GM12878 (cell line): ENCODE measurements at regions not wholly inside any gene's neighbourhood (a gene's known extent, or its start where the extent isn't known, plus 50 kb on each side); places are given as distances from the start of the nearest gene placed in this dataset.

ENCODE experiments used
- ATAC-seq: fragments of 200-7000 bp; cut with Tn5 transposase; 3 replicates; pipeline ENCODE4 v1.9.1; 2020; ENCODE audit warnings: mild to moderate bottlenecking, moderate library complexity
- BruUV-seq: library from RNA; stranded (reverse); fragments of 400-500 nt; replicated peaks from 2 replicates; lab custom pipeline; 2021; lab: Mats Ljungman, UMichigan
- CTCF ChIA-PET: fragments of 300-600 bp; sonication (Branson Sonifier 250); formaldehyde crosslinking; extraction: SDS; loops from one replicate; lab custom pipeline; 2021; ENCODE audit warnings: inconsistent platforms; lab: Yijun Ruan, JAX
- POLR2A ChIA-PET: fragments of 350-600 bp; formaldehyde crosslinking; extraction: SDS; loops from one replicate; lab custom pipeline; 2021; ENCODE audit warnings: inconsistent platforms; lab: Charles Lee
- RAD21 ChIA-PET: fragments of 300-600 bp; sonication (Branson Sonifier 250); formaldehyde crosslinking; loops from one replicate; lab custom pipeline; 2023; ENCODE audit warnings: antibody characterized with exemption; ENCODE audit not compliant: unreplicated experiment; lab: Charles Lee
- SMC1A ChIA-PET: fragments of 300-600 bp; sonication (Branson Sonifier 250); formaldehyde crosslinking; loops from one replicate; lab custom pipeline; 2023; ENCODE audit not compliant: unreplicated experiment, uncharacterized antibody; lab: Charles Lee
- DNase-seq: peaks from one replicate; pipeline ENCODE4 v3.0.0-alpha.2; 2011; ENCODE audit warnings: low read depth, low spot score
- FAIRE-seq: peaks from 3 replicates; lab custom pipeline; 2011; peaks lifted over from hg19 to GRCh38; lab: Jason Lieb, UNC
- H2AFZ ChIP-seq: 2 replicates; pipeline ENCODE4 v1.6.0; 2011; ENCODE audit warnings: low read depth, low read length, control low read depth; ENCODE audit not compliant: control insufficient read depth
- H3K27ac ChIP-seq: 2 replicates; pipeline ENCODE4 v1.5.1; 2011; ENCODE audit warnings: control low read depth; ENCODE audit not compliant: control insufficient read depth, insufficient read depth
- H3K27me3 ChIP-seq, 2 experiments: replicated peaks in 1 of 2; 2 replicates each; pipeline versions ENCODE4 v1.6.0 to v1.6.1; 2011; ENCODE audit warnings: low read length in 1 of 2; ENCODE audit not compliant: control insufficient read depth in 2 of 2, insufficient read depth in 2 of 2
- H3K36me3 ChIP-seq, 2 experiments: 2 replicates each; pipeline ENCODE4 v1.5.1; 2011; ENCODE audit warnings: low read length in 1 of 2; ENCODE audit not compliant: control insufficient read depth in 2 of 2, insufficient read depth in 2 of 2
- H3K4me1 ChIP-seq: 2 replicates; pipeline ENCODE4 v1.6.1; 2011; ENCODE audit warnings: mild to moderate bottlenecking, low read length, moderate library complexity, mixed read lengths; ENCODE audit not compliant: control insufficient read depth, insufficient read depth
- H3K4me2 ChIP-seq: 2 replicates; pipeline ENCODE4 v1.6.0; 2011; ENCODE audit warnings: control low read depth; ENCODE audit not compliant: control insufficient read depth, insufficient read depth
- H3K4me3 ChIP-seq: fragments of 200-600 bp; sonication (generic); 2 replicates; pipeline ENCODE4 v1.5.1; 2016
- H3K79me2 ChIP-seq: 2 replicates; pipeline ENCODE4 v1.6.0; 2011; ENCODE audit warnings: low read length; ENCODE audit not compliant: control insufficient read depth, insufficient read depth
- H3K9ac ChIP-seq: 2 replicates; pipeline ENCODE4 v1.8.0; 2011; ENCODE audit warnings: low read length, control low read depth, mixed read lengths; ENCODE audit not compliant: control insufficient read depth, insufficient read depth
- H3K9me3 ChIP-seq: replicated peaks from 3 replicates; pipeline ENCODE4 v1.5.1; 2011; ENCODE audit warnings: mild to moderate bottlenecking, low read length; ENCODE audit not compliant: control insufficient read depth, insufficient read depth
- H4K20me1 ChIP-seq: 2 replicates; pipeline ENCODE4 v1.6.0; 2011; ENCODE audit not compliant: control insufficient read depth, insufficient read depth
- CHD1 ChIP-seq: IDR thresholded peaks from 2 replicates; pipeline ENCODE4 v1.6.1; 2012; ENCODE audit warnings: low read depth, low read length, improper control_type of control experiment
- ETV6 ChIP-seq, 2 experiments: fragments of 450-650 bp in 1 of 2; IDR thresholded peaks in 1 of 2; conservative IDR thresholded peaks in 1 of 2; 2 replicates each; pipeline ENCODE4 v1.6.1; 2014; ENCODE audit warnings: antibody characterized with exemption in 1 of 2, borderline replicate concordance in 1 of 2, low read depth in 1 of 2, mild to moderate bottlenecking in 1 of 2, moderate library complexity in 1 of 2
- GATAD2B ChIP-seq: fragments of 450-650 bp; conservative IDR thresholded peaks from 2 replicates; pipeline ENCODE4 v1.6.1; 2017; ENCODE audit warnings: low read depth, mild to moderate bottlenecking, moderate library complexity
- KDM1A ChIP-seq: fragments of 200-600 bp; sonication (generic); IDR thresholded peaks from 2 replicates; pipeline ENCODE4 v1.6.1; 2016; ENCODE audit warnings: borderline replicate concordance
- MEF2B ChIP-seq: fragments of 450-650 bp; IDR thresholded peaks from 2 replicates; pipeline ENCODE4 v1.6.1; 2018; ENCODE audit warnings: mild to moderate bottlenecking, moderate library complexity; ENCODE audit not compliant: partially characterized antibody, poor library complexity, severe bottlenecking
- PBX3 ChIP-seq: IDR thresholded peaks from 2 replicates; pipeline ENCODE4 v1.6.1; 2011; ENCODE audit warnings: mild to moderate bottlenecking, low read depth, low read length, moderate library complexity; ENCODE audit not compliant: insufficient replicate concordance
- SUPT20H ChIP-seq: IDR thresholded peaks from 2 replicates; pipeline ENCODE4 v1.6.1; 2011; ENCODE audit warnings: low read depth, mild to moderate bottlenecking, low read length, moderate library complexity, borderline replicate concordance; ENCODE audit not compliant: control insufficient read depth
- YBX1 ChIP-seq: fragments of 450-650 bp; IDR thresholded peaks from 2 replicates; pipeline ENCODE4 v1.6.1; 2016; ENCODE audit warnings: antibody characterized with exemption
- ZBTB33 ChIP-seq: fragments of 450-650 bp; IDR thresholded peaks from 2 replicates; pipeline ENCODE4 v1.6.1; 2017; ENCODE audit warnings: mild to moderate bottlenecking
- WGBS: methylation state at CpG from one replicate; pipeline ENCODE4 v1.1.6; 2016; ENCODE audit warnings: low lambda C conversion rate; ENCODE audit not compliant: insufficient replicate concordance, insufficient coverage; ENCODE audit errors: missing lambda C conversion rate; 5-methylcytosine and 5-hydroxymethylcytosine counted together
- in situ Hi-C: fragments of 300-500 bp; cut with MboI; formaldehyde crosslinking; loops from 9 replicates; pipeline ENCODE4 v1.14.3; 2018; ENCODE audit warnings: mixed read lengths
- intact Hi-C: fragments of 100-400 bp; cut with micrococcal nuclease; formaldehyde crosslinking; loops from one replicate; pipeline ENCODE4 v1.14.2; 2022; ENCODE audit not compliant: unreplicated experiment
- TF ChIP-seq, protein P1 (sequence below): fragments of 450-650 bp; formaldehyde crosslinking; IDR thresholded peaks from 2 replicates; pipeline ENCODE4 v1.4.0; 2022; ENCODE audit warnings: mild to moderate bottlenecking, moderate library complexity
- TF ChIP-seq, protein P2 (sequence below): IDR thresholded peaks from 2 replicates; pipeline ENCODE4 v1.6.1; 2011; ENCODE audit warnings: low read depth, mild to moderate bottlenecking, low read length, moderate library complexity, borderline replicate concordance; ENCODE audit errors: extremely low read depth
- TF ChIP-seq, protein P3 (sequence below): IDR thresholded peaks from 2 replicates; pipeline ENCODE4 v1.6.1; 2012; ENCODE audit warnings: low read length, inconsistent platforms

DNA sequence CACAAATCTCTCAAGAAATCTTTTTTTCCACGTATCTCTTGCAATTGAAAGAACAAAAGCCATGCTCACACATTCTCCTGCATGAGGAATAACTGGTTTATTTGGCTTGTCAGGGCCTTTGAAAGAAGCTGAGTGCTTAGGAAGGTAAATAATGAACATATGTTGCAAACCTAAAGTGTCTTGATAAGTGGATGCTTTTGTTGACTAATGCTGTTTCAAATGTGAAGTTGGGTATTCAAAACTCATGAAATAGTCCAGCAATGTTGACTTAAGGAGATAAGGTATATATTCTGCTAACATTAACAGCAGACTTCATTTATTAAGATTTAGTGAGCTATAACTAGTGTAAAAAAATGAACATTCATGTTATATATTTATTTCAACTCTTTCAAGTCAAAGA lies 1792.7 kb upstream of the MIR17HG start:
- no peaks in the 10 kb centered on the region for H3K4me1 ChIP-seq

More for the DNA sequence above, 1792.7 kb upstream of the MIR17HG start:
- Histone ChIP-seq H3K36me3 (no peaks in the 10 kb centered on the region), H3K4me3 (no peak overlapping the region), H3K4me2 (no peak overlapping the region), H3K79me2 (no peaks in the 10 kb centered on the region), H4K20me1 (no peaks in the 10 kb centered on the region), H3K27ac (no peak overlapping the region), H3K27me3 (no peaks in the 10 kb centered on the region), H2AFZ (no peak overlapping the region), H3K9ac (no peak overlapping the region), H3K9me3 (no peaks in the 10 kb centered on the region)
- TF ChIP-seq YBX1: no peak
- no peak for TF ChIP-seq ZBTB33
- TF ChIP-seq SUPT20H: no peak
- TF ChIP-seq CHD1: no peak
- TF ChIP-seq, protein P1, sequence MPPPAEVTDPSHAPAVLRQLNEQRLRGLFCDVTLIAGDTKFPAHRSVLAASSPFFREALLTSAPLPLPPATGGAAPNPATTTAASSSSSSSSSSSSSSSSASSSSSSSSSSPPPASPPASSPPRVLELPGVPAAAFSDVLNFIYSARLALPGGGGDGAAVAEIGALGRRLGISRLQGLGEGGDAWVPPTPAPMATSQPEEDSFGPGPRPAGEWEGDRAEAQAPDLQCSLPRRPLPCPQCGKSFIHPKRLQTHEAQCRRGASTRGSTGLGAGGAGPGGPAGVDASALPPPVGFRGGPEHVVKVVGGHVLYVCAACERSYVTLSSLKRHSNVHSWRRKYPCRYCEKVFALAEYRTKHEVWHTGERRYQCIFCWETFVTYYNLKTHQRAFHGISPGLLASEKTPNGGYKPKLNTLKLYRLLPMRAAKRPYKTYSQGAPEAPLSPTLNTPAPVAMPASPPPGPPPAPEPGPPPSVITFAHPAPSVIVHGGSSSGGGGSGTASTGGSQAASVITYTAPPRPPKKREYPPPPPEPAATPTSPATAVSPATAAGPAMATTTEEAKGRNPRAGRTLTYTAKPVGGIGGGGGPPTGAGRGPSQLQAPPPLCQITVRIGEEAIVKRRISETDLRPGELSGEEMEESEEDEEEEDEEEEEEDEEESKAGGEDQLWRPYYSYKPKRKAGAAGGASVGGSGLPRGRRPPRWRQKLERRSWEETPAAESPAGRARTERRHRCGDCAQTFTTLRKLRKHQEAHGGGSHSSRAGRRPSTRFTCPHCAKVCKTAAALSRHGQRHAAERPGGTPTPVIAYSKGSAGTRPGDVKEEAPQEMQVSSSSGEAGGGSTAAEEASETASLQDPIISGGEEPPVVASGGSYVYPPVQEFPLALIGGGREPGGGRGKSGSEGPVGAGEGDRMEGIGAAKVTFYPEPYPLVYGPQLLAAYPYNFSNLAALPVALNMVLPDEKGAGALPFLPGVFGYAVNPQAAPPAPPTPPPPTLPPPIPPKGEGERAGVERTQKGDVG: no peak
- TF ChIP-seq PBX3: no peak
- no peak for TF ChIP-seq ETV6 (conservative IDR thresholded peaks at IDR 0.05 in 1 of 2, IDR thresholded peaks at IDR 0.05 in 1 of 2; ENCODE audit: borderline replicate concordance in 1 of 2, low read depth in 1 of 2)
- TF ChIP-seq, protein P2, sequence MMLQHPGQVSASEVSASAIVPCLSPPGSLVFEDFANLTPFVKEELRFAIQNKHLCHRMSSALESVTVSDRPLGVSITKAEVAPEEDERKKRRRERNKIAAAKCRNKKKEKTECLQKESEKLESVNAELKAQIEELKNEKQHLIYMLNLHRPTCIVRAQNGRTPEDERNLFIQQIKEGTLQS: no peak
- TF ChIP-seq, protein P3, sequence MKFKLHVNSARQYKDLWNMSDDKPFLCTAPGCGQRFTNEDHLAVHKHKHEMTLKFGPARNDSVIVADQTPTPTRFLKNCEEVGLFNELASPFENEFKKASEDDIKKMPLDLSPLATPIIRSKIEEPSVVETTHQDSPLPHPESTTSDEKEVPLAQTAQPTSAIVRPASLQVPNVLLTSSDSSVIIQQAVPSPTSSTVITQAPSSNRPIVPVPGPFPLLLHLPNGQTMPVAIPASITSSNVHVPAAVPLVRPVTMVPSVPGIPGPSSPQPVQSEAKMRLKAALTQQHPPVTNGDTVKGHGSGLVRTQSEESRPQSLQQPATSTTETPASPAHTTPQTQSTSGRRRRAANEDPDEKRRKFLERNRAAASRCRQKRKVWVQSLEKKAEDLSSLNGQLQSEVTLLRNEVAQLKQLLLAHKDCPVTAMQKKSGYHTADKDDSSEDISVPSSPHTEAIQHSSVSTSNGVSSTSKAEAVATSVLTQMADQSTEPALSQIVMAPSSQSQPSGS: no peak
- no peak for TF ChIP-seq KDM1A
- no peak for TF ChIP-seq GATAD2B
- no peak for TF ChIP-seq MEF2B
- ChIA-PET RAD21 (no interaction called here), CTCF (no interaction called here), POLR2A (no interaction called here), SMC1A (no interaction called here)
- no peak for FAIRE-seq
- intact Hi-C loops: no loop called here
- BruUV-seq: no TSS peak
- no peak for DNase-seq
- no peak for ATAC-seq
- 0% methylated on average over 1 of the region's 1 CpG for WGBS
- in situ Hi-C loops: no loop called here
